ENCODE measurements at regions not wholly inside any gene's neighbourhood (a gene's known extent, or its start where the extent isn't known, plus 50 kb on each side); places are given as distances from the start of the nearest gene placed in this dataset.

DNA sequence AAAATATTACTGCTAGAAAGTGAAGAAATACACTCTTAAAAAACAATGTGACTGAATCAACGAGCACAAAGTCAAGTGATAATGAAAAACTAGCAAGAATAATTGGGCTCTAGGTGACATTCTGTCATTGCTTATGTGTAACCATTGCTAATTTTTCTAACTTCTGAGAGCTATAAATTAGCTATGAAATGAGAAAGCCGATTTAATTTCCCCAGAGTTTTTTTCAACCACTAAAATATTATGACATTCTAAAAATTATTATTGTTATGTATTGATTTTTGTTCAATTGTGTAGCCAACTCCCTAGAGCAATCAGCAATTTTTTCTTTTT lies 458.6 kb upstream of the ATXN8OS start:
- no peaks in the 10 kb centered on the region for H3K4me1 ChIP-seq (ENCODE audit: insufficient read depth, insufficient read length)
- TF ChIP-seq YY1 (IDR thresholded peaks at IDR 0.05; ENCODE audit: insufficient read depth, insufficient read length) (no peak), ZNF274 (IDR thresholded peaks at IDR 0.05; ENCODE audit: low read depth, low read length) (no peak), SUZ12 (IDR thresholded peaks at IDR 0.05; ENCODE audit: extremely low read depth, insufficient read depth, insufficient read length) (no peak)
- H3K4me3 ChIP-seq (ENCODE audit: insufficient read length, low read depth) = no peak overlapping the region
- no peak overlapping the region for H3K9ac ChIP-seq (ENCODE audit: insufficient read length, low read depth)
- H3K36me3 ChIP-seq (ENCODE audit: insufficient read depth, insufficient read length, low read length) = no peaks in the 10 kb centered on the region
- no peak for DNase-seq (ENCODE audit: low read depth, low spot score)
- H3K9me3 ChIP-seq (ENCODE audit: insufficient read depth, low read length) = peaks cover 10% of the 10 kb centered on the region; the same call in 1 of the 2 replicates
- H3K27me3 ChIP-seq (ENCODE audit: insufficient read depth, insufficient read length) = no peaks in the 10 kb centered on the region

DNA sequence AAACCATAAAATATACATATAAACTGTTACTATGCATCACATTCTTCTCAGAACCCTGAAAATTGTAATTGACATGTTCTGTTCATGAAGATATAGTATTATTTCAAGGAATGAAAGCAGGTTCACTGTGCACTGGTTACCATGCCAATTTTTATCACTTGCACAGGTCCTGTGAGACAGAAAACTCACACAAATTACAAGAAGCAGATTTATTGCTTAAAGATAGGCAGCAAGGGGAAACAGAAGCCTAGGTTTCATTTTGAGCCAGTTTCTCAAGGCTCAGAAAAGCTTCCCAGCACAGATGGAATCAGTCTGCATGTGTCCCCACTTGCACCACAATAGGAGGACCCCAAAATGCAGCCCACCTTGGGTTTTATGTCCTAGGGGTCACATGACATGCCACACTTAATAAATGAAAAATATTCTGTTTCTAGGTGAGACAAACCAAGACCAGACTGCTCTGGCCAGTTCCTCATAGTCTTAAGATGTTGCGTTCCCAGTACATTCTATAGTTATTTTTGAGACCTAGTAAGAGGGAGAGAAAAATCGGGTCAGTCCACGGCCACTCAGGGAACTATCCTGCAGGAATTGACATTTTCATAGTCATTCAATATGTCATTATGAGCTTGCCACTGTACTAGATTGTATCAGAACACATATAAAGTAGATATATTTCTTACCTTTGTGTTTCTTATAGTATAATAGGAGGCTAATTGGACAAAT lies 459.1 kb upstream of the ATXN8OS start:
- H3K4me1 ChIP-seq (ENCODE audit: insufficient read depth, insufficient read length) = no peaks in the 10 kb centered on the region
- no peak overlapping the region for H3K9ac ChIP-seq (ENCODE audit: insufficient read length, low read depth)
- TF ChIP-seq ZNF274 (IDR thresholded peaks at IDR 0.05; ENCODE audit: low read depth, low read length) (no peak), YY1 (IDR thresholded peaks at IDR 0.05; ENCODE audit: insufficient read depth, insufficient read length) (no peak), SUZ12 (IDR thresholded peaks at IDR 0.05; ENCODE audit: extremely low read depth, insufficient read depth, insufficient read length) (no peak)
- DNase-seq (ENCODE audit: low read depth, low spot score) = no peak
- no peaks in the 10 kb centered on the region for H3K27me3 ChIP-seq (ENCODE audit: insufficient read depth, insufficient read length)
- no peak overlapping the region for H3K4me3 ChIP-seq (ENCODE audit: insufficient read length, low read depth)
- H3K9me3 ChIP-seq (ENCODE audit: insufficient read depth, low read length) = peaks cover 10% of the 10 kb centered on the region; the same call in 1 of the 2 replicates
- H3K36me3 ChIP-seq (ENCODE audit: insufficient read depth, insufficient read length, low read length) = no peaks in the 10 kb centered on the region

DNA sequence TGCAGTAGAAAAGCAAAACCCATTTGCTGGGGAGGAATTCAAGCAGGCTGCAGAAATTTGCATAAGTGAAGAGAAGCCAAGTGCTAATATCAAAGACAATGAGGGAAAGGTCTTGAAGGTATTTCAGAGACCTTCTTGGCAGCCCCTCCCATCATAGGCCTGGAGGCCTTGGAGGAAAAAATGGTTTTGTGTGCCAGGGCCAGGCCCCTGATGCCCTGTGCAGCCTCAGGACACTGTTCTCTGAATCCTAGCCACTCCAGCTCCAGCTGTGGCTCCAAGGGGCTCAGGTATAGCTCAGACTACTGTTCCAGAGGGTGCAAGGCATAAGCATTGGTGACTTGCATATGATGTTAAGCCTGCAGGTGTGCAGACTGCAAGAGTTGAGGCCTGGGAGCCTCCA lies 463.2 kb upstream of the ATXN8OS start:
- peaks cover 10% of the 10 kb centered on the region; the same call in 1 of the 2 replicates for H3K9me3 ChIP-seq (ENCODE audit: insufficient read depth, low read length)
- no peaks in the 10 kb centered on the region for H3K27me3 ChIP-seq (ENCODE audit: insufficient read depth, insufficient read length)
- H3K4me1 ChIP-seq (ENCODE audit: insufficient read depth, insufficient read length) = no peaks in the 10 kb centered on the region
- DNase-seq (ENCODE audit: low read depth, low spot score) = no peak
- H3K4me3 ChIP-seq (ENCODE audit: insufficient read length, low read depth) = no peak overlapping the region
- no peak for TF ChIP-seq YY1 (IDR thresholded peaks at IDR 0.05; ENCODE audit: insufficient read depth, insufficient read length)
- no peak for TF ChIP-seq ZNF274 (IDR thresholded peaks at IDR 0.05; ENCODE audit: low read depth, low read length)
- TF ChIP-seq SUZ12 (IDR thresholded peaks at IDR 0.05; ENCODE audit: extremely low read depth, insufficient read depth, insufficient read length) = no peak
- no peak overlapping the region for H3K9ac ChIP-seq (ENCODE audit: insufficient read length, low read depth)
- no peaks in the 10 kb centered on the region for H3K36me3 ChIP-seq (ENCODE audit: insufficient read depth, insufficient read length, low read length)

DNA sequence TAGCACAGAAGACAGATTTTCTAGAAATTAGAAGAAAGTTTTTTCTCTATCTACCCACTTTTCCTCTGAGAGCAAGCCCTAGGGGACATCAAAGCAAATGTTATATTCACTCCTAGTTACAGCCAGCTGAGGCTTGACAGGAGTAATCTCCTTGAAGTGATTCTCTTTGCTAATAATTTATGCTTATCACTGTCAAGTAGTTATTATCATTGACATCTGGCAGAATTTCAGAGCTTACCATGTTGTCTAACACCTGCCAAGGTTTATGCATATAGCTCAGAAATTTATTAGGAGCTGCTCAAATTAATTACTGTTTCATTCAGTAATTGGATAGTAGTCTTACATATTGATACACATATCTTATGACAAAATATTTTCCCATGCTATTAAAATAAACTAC lies 465.9 kb upstream of the ATXN8OS start:
- no peak overlapping the region for H3K4me3 ChIP-seq (ENCODE audit: insufficient read length, low read depth)
- H3K9me3 ChIP-seq (ENCODE audit: insufficient read depth, low read length) = peaks cover 10% of the 10 kb centered on the region; the same call in 1 of the 2 replicates
- no peaks in the 10 kb centered on the region for H3K4me1 ChIP-seq (ENCODE audit: insufficient read depth, insufficient read length)
- H3K27me3 ChIP-seq (ENCODE audit: insufficient read depth, insufficient read length) = no peaks in the 10 kb centered on the region
- no peak for DNase-seq (ENCODE audit: low read depth, low spot score)
- H3K9ac ChIP-seq (ENCODE audit: insufficient read length, low read depth) = no peak overlapping the region
- TF ChIP-seq YY1 (IDR thresholded peaks at IDR 0.05; ENCODE audit: insufficient read depth, insufficient read length) = no peak
- TF ChIP-seq ZNF274 (IDR thresholded peaks at IDR 0.05; ENCODE audit: low read depth, low read length) = no peak
- TF ChIP-seq SUZ12 (IDR thresholded peaks at IDR 0.05; ENCODE audit: extremely low read depth, insufficient read depth, insufficient read length) = no peak
- no peaks in the 10 kb centered on the region for H3K36me3 ChIP-seq (ENCODE audit: insufficient read depth, insufficient read length, low read length)

DNA sequence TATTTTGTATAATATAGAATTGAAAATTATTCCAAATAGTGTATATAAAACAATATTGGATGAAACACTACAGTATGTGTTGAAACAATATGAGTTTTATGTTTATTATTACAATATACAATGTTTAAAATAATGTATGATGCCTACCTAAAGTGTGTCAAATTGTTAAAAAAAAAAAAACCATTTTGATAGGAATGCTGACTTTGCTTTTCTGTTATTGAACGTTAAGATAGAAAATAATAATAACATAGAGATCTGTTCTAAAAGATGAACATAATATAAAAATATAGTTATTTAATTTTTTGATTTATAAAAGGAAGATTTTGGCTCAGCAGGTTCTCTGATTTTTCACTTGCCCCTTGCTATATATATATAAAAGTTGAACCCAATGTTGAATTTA lies 474.6 kb upstream of the ATXN8OS start:
- Histone ChIP-seq H3K27me3 (ENCODE audit: insufficient read depth, insufficient read length) (no peaks in the 10 kb centered on the region), H3K4me3 (ENCODE audit: insufficient read length, low read depth) (no peak overlapping the region), H3K4me1 (ENCODE audit: insufficient read depth, insufficient read length) (no peaks in the 10 kb centered on the region), H3K9ac (ENCODE audit: insufficient read length, low read depth) (no peak overlapping the region), H3K36me3 (ENCODE audit: insufficient read depth, insufficient read length, low read length) (no peaks in the 10 kb centered on the region), H3K9me3 (ENCODE audit: insufficient read depth, low read length) (no peaks in the 10 kb centered on the region)
- TF ChIP-seq YY1 (IDR thresholded peaks at IDR 0.05; ENCODE audit: insufficient read depth, insufficient read length) (no peak), ZNF274 (IDR thresholded peaks at IDR 0.05; ENCODE audit: low read depth, low read length) (no peak), SUZ12 (IDR thresholded peaks at IDR 0.05; ENCODE audit: extremely low read depth, insufficient read depth, insufficient read length) (no peak)
- no peak for DNase-seq (ENCODE audit: low read depth, low spot score)

DNA sequence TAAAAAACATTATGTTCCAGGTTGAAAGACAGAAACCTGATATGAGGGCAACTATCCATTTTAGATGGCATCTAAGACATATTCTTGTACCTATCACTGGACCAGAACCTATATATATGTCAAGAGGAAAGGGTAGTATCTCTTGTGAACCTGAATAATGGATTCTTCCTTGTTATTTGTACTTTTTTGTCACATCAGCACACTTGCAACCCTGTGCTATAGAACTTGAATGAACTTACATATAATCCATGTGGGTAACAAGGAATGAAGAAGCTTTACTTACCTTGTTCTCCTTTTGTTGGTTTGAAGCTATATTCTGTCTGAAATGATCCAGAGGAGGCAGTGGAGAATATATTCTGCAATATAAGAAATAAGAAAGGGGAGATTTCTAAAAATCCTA lies 483.7 kb upstream of the ATXN8OS start:
- no peaks in the 10 kb centered on the region for H3K9me3 ChIP-seq (ENCODE audit: insufficient read depth, low read length)
- H3K4me3 ChIP-seq (ENCODE audit: insufficient read length, low read depth) = no peak overlapping the region
- no peak for DNase-seq (ENCODE audit: low read depth, low spot score)
- no peaks in the 10 kb centered on the region for H3K36me3 ChIP-seq (ENCODE audit: insufficient read depth, insufficient read length, low read length)
- no peak for TF ChIP-seq SUZ12 (IDR thresholded peaks at IDR 0.05; ENCODE audit: extremely low read depth, insufficient read depth, insufficient read length)
- no peak for TF ChIP-seq ZNF274 (IDR thresholded peaks at IDR 0.05; ENCODE audit: low read depth, low read length)
- no peak for TF ChIP-seq YY1 (IDR thresholded peaks at IDR 0.05; ENCODE audit: insufficient read depth, insufficient read length)
- H3K9ac ChIP-seq (ENCODE audit: insufficient read length, low read depth) = no peak overlapping the region
- no peaks in the 10 kb centered on the region for H3K27me3 ChIP-seq (ENCODE audit: insufficient read depth, insufficient read length)
- no peaks in the 10 kb centered on the region for H3K4me1 ChIP-seq (ENCODE audit: insufficient read depth, insufficient read length)

DNA sequence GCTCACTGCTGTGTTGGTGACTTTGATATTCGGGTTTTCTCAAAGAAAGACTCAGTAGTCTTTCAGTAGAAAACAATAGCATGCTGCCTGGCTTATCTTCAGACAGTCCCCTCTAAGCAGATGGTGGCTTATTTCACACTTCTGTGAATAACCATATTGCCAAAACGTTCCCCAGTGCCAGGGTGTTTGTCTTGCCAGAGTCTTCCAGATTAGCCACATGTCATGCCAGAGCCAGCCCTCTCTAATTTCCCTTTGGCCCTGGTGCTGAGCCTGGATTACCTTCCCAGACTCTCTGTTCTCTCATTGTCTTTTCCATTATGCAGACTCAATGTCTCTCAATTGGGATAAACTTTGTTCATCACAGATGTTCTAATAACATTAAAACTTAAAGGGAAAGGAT lies 488.0 kb upstream of the ATXN8OS start:
- TF ChIP-seq YY1 (IDR thresholded peaks at IDR 0.05; ENCODE audit: insufficient read depth, insufficient read length) (no peak), ZNF274 (IDR thresholded peaks at IDR 0.05; ENCODE audit: low read depth, low read length) (no peak), SUZ12 (IDR thresholded peaks at IDR 0.05; ENCODE audit: extremely low read depth, insufficient read depth, insufficient read length) (no peak)
- H3K9me3 ChIP-seq (ENCODE audit: insufficient read depth, low read length) = no peaks in the 10 kb centered on the region
- H3K9ac ChIP-seq (ENCODE audit: insufficient read length, low read depth) = no peak overlapping the region

More for the DNA sequence above, 488.0 kb upstream of the ATXN8OS start:
- no peaks in the 10 kb centered on the region for H3K27me3 ChIP-seq (ENCODE audit: insufficient read depth, insufficient read length)
- no peaks in the 10 kb centered on the region for H3K36me3 ChIP-seq (ENCODE audit: insufficient read depth, insufficient read length, low read length)
- H3K4me1 ChIP-seq (ENCODE audit: insufficient read depth, insufficient read length) = no peaks in the 10 kb centered on the region
- no peak for DNase-seq (ENCODE audit: low read depth, low spot score)
- no peak overlapping the region for H3K4me3 ChIP-seq (ENCODE audit: insufficient read length, low read depth)
